ENCODE measurements at regions not wholly inside any gene's neighbourhood (a gene's known extent, or its start where the extent isn't known, plus 50 kb on each side); places are given as distances from the start of the nearest gene placed in this dataset.
"Not testable (repeated sequence)": the region's sequence is repeated elsewhere in the genome, so short reads cannot be mapped to it uniquely, and the experiment has no call there.

DNA sequence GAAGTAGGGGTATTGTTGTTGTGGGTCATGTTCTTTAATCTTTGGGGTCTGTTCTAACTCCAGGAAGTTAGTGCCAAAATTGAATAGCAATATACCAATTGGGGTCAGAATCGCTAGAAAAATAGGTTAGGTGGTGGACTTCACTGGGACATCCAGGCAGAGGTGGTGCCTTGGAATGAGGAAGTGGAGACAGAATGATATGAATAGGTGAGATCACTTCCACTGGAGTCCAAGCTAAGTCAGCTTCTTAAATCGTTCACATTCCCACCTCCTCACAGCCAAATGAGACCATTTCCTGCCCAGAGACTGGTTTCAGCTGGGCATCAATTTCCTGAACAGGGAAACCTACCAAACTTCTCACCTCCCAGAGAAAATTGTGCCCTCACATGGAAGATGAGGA lies 137.8 kb upstream of the RAB4A start:
- DNase-seq (ENCODE audit: low read depth) = no peak

DNA sequence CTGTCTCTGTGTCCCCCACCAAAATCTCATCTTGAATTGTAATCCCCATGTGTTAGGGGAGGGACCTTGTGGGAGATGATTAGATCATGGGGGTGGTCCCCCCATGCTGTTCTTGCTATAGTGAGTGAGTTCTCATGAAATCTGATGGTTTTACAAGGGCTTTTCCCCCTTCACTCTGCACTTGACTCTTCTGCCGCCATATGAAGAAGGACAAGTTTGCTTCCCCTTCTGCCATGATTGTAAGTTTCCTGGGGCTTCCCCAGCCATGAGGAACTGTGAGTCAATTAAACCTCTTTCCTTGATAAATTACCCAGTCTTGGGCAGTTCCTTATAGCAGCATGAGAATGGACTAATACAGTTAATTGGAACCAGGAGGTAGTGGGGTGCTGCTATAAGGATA lies 137.1 kb upstream of the RAB4A start:
- DNase-seq (ENCODE audit: low read depth) = no peak

DNA sequence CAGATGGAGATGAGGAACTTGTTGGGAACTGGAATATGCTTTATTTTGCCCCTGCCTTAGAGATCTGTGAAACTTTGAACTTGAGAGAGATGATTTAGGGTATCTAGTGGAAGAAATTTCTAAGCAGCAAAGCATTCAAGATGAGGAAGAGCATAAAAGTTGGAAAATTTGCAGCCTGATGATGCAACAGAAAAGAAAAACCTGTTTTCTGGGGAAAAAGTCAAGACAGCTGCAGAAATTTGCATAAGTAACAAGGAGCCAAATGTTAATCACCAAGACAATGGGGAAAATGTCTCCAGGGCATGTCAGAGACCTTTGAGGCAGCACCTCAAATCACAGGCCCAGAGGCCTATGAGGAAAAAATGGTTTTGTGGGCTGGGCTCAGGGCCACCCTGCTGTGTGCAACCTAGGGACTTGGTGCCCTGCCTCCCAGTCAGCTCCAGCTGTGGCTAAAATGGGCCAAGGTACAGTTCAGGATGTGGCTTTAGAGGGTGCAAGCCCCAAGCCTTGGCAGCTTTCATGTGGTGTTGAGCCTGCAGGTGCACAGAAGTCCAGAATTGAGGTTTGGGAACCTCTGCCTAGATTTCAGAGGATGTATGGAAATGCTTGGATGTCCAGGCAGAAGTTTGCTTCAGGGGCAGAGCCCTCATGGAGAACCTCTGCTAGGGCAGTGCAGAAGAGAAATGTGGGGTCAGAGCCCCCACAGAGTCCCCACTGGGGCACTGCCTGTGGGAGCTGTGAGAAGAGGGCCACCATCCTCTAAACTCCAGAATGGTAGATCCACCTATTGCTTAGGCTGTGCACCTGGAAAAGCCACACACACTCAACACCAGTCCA lies 136.3 kb upstream of the RAB4A start:
- not testable (repeated sequence) for DNase-seq (ENCODE audit: low read depth)

DNA sequence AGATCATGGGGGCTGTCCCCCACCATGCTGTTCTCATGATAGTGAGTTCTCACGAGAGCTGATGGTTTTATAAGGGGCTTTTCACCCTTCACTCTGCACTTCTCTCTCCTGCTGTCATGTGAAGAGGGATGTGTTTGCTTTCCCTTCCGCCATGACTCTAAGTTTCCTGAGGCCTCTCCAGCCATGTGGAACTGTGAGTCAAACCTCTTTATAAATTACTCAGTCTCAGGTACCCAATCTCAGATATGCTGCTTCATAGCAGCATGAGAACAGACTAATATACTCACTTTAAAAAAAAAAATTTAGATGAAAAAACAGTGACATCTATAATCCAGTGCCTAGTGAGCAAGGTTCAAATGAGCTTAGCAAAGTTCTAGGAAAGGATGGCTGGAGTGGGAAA lies 135.1 kb upstream of the RAB4A start:
- DNase-seq (ENCODE audit: low read depth) = no peak

DNA sequence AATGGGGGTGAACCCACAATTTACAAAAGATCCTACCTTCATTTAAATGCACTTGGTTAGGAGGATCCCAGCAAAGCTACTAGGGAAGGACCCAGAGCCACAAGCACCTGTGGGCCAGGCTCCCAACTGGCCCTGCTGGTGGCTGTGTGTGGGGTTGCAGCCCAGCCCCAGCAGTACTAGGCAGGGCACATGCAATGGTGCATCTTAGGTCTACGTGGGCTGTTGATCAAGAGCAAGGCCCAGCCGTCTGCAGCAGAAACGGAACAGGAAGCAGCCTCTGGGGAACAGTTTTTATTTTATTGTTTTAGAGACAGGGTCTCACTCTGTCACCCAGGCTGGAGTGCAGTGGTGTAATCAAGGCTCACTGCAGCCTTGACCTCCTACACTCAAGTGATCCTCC lies 134.1 kb upstream of the RAB4A start:
- no peak for DNase-seq (ENCODE audit: low read depth)

DNA sequence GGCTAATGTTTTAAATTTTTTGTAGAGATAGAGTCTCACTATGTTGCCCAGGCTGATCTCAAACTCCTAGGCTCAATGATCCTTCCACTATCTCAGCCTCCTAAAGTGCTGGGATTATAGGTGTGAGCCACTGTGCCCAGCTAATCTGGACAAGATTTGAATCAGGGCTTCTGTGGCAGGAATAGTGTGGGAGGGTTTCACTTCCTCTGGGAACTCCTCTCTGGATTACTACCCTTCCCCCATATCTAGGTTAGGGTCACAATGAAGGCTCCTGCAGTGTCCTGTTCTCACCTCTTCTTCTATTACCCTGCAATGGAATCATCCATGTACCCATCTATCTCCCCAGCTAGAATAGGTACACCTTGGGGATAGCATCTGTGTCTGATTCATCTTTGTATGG lies 133.6 kb upstream of the RAB4A start:
- no peak for DNase-seq (ENCODE audit: low read depth)

DNA sequence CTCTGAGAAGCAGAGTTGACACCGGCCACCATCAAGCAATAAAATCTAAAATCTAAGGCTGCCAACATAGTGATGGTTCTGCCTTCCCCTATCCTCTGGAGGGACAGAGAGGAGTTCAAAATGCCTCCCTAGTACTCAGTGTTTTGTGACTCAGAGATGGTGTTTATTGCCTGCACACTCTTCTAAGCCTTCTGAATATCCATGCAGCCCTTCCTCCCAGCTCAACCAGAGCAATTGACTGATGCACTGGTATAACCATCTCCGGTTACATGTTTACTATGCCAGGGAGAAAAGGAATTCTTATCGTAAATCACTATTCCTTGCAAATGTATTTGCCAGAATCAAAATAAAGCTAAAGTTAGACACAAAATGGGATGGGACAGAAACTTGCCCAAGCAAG lies 132.9 kb upstream of the RAB4A start:
- DNase-seq (ENCODE audit: low read depth) = no peak

DNA sequence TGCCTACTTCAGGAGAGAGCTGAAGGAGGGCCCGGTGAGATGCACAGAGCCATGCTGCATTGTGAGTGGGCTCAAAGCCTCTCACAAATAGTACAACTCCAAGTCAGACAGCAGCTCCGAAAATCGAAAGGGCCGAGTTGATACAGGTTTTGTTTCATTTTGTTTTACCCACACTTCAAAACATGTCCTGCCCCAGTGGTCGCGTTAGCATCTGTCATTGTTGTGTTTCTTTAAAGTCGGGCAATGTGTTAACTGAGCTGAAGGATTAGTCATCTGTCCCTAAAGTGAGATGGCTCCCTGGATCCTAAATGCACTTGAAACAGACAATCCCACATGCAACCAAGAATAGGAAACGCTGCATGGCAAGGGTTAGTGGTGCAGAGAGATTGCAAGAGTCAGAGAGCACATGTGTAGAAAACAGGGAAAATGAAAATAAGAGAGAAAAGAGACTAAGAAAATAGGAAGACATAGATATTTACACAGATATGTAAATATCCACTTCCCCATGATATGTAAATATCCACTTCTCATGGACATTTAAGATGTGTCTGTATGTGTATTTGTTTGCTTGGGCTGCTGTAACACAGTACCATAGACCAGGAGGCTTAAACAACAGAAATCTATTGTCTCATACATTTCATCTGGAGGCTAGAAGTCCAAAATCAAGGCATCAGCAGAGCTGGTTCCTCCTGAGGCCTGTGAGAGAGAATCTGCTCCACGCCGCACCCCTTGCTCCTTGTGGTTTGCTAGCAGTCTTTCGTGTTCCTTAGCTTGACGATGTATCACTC lies 131.4 kb upstream of the RAB4A start:
- no peak for DNase-seq (ENCODE audit: low read depth)

DNA sequence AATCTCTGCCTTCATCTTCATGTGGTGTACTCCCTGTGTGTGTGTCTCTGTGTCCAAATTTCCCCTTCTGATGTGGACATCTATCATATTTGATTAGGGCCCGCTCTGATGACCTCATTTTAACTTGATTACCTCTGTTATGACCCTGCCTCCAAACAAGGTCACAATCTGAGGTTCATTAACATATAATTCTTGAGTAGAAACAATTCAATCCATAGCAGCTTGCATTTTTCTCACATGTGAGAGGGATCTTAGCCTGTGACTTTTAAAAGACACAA lies 130.9 kb upstream of the RAB4A start:
- DNase-seq (ENCODE audit: low read depth) = no peak

DNA sequence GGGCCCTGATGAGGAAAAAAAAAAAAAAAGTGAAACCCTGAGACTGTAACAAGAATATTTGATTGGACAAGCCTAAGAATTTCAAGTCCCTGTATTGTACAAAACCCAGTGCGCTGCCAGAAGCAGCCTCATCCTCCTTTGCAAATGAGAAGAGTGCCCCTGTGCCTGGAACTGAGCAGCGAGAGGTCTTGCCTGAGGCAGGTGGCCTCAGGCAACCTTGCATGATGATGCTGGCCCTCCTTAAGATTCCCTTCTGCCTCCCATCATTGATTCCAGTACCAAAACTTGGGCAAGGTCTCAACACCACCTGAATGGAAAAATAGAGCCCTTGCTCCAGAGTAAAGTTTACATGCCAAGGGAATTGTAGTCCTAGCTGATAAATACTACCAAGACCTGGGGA lies 129.6 kb upstream of the RAB4A start:
- no peak for DNase-seq (ENCODE audit: low read depth)

DNA sequence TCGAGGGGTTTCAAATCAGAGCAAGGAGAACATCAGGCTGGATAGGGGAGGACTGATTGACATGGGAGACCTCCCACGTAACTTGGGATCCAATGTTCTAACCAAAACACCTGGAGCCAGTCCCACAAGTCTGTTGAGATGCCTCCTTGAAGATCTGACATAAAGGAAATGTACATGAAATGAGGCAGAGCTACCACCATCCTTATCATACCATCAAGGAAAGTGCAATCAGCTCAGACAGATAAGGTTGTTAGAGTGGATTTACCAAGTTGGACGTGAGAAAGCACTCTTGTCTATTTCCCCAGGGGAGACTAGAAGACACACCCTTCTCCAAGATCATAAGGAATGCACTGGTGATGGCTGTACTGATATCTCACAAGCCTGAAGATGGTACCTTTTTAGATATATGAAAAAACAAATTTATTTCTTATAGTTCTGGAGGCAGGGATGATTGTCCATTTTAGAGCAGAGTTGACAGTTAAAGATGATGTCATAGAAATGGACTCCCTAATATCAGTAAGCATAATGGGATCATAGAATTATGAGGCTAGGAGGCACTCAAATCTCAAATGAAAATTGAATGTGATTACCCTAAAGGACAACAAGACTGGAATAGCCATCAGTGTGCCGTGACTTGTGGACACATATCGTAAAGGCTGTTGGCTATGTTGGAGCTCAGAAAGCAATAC lies 129.1 kb upstream of the RAB4A start:
- DNase-seq (ENCODE audit: low read depth) = no peak

DNA sequence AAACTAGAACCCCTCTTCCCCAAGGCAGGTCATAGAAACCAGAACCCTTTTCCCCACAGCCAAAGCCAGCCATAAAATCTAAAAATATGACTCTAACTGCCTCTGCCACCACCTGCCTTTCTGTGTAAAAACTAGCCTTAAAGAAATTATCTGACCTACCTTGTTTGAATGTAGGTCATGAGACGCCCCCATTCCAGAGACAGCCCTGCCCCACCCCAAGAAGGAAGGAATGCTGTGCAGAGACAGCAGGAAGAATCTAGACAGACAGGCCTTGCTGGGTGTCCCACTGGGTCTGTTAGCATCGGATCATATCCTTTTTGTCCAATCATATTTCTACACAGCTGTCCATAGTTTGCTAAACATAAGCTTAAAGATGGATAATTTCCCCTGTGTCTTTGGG lies 128.4 kb upstream of the RAB4A start:
- DNase-seq (ENCODE audit: low read depth) = no peak

DNA sequence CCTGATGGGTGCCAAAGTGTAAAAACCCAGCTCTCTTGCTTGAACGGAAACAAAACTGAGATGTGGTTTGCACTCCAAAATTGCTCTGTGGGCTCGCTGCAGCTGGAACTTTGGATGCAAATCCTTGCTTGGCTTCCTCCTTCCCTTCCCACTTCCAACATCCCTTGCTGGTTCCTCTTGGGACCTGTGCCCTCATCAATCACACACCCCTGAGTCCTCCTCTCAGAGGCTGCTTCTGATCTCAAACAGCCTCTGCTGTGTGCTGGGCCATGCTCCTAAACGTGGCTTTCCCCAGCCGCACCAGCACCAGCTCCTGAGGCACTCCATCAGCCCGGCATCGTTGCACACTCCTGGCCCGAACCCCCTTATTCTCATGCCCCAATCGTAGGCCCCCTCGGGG lies 124.3 kb upstream of the RAB4A start:
- DNase-seq (ENCODE audit: low read depth) = no peak

DNA sequence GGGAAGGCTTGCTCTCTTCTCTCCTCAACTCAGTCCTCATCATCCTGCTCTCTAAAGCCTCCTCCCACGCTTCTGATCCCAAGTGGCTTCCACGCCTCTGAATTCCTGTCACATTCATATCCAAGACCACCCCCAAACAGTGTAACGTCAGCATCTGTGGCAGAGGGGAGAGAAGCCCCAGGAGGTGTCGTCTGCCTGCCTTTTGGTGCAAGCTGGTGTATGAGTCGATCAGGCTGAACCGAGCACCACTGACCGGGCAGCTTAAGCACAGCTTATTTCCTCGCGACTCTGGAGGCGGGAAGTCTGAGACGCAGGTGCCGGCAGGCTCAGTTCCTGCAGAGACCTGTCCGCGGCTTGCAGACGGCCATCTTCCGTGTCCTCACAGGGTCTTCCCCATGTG lies 123.8 kb upstream of the RAB4A start:
- DNase-seq (ENCODE audit: low read depth) = no peak

DNA sequence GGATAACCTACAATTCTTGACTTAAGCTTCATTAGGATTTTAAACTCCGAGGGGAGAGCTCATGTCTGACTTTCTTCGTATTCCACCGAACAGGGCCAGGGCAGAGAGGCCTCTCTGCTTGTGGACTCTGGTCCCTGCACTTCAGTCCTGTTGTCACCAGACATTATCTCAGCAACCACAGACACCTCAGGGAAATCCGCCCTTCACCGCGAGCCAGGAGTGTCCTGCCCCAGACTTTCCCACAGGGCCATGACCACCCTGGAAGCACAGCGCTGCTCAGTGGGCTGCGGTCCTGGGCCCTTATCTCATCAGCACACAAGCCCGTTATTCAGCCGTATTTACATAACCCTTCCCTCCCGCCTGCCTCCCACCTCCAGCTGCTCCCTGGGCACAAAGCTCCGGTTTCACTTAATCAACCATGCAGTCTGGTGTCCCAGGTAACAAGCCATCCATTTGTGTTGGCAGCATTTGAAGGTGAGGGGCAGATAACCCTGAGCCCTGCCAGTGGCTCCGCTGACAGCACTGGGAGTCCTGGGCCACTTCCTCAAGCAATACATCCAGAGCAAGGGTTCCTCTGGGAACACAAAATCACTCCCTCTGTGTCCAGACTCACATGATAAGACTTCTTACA lies 122.8 kb upstream of the RAB4A start:
- DNase-seq (ENCODE audit: low read depth) = no peak

DNA sequence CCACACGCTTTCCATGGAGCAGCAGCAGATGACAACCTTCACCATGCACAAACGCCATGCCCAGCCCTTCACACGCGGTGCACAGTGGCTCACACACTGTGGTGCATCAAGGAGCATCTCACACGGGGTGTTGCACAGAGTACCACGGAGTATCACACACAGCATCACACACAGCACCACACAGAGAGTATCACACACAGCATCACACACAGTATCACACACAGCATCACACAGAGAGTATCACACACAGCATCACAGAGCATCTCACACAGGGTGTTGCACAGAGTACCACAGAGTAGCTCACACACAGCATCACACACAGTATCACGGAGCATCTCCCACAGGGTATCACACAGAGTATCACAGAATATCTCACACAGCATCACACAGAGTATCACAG lies 122.2 kb upstream of the RAB4A start:
- DNase-seq (ENCODE audit: low read depth) = no peak

DNA sequence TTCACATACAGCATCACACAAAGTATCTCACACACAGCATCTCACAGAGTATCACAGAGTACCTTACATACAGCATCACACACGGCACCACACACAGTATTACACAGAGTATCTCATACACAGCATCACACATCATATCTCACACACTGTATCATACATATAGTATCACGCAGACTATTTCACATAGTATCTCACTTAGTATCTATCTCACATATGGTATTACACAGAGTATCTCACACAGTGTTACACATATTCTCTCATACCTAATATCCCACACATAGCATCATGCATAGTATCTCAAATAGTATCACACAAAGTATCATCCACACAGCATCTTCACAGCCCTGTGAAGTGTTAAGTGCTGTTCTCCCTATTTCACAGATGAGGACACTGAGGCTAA lies 121.5 kb upstream of the RAB4A start:
- no peak for DNase-seq (ENCODE audit: low read depth)

DNA sequence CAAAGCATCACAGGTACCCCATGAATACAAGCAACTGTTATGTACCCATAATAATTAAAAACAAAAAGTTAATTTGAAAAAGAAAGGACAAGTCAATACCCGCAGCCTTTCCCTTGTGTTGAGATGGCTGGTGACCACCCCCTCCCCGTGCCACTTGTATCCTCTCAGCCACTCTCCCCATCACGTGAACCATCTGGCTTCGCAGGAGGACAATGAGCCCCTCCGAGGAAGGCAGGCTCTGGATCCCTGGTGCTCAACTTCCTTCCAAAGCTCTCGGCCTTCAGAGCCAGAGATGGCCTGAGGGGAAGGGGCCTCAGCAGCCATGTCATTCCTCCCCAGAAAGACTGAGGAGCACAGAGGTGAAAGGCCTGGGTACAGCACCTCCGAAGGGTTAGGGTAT lies 120.4 kb upstream of the RAB4A start:
- no peak for DNase-seq (ENCODE audit: low read depth)

DNA sequence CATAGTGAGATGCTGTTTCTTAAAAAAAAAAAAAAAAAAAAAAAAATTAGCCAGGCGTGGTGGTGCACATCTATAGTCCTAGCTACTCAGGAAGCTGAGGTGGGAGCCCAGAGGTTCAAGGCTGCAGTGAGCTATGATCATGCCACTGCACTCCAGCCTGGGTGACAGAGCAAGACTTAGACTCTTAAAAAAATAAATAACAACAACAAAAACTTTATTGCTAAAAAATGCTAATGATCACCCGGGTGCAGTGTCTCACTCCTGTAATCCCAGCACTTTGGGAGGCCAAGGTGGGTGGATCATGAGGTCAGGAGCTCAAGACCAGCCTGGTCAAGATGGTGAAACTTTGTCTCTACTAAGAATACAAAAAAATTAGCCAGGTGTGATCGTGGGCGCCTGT lies 119.5 kb upstream of the RAB4A start:
- DNase-seq (ENCODE audit: low read depth) = not testable (repeated sequence)

DNA sequence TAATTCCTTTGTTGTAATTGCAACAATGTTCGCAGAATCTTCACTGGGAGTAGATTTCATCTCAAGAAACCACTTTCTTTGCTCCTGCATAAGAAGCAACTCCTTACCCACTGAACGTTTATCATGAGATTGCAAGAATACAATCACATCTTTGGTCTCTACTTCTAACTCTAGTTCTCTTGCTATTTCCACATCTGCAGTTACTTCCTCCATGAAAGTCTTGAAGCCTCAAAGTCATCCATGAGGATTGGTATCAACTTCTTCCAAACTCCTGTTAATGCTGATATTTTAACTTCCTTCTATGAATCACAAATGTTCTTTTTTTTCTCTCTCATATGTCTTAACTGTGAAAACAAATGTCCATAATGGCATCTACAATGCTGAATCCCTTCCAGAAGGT lies 118.6 kb upstream of the RAB4A start:
- DNase-seq (ENCODE audit: low read depth) = no peak

DNA sequence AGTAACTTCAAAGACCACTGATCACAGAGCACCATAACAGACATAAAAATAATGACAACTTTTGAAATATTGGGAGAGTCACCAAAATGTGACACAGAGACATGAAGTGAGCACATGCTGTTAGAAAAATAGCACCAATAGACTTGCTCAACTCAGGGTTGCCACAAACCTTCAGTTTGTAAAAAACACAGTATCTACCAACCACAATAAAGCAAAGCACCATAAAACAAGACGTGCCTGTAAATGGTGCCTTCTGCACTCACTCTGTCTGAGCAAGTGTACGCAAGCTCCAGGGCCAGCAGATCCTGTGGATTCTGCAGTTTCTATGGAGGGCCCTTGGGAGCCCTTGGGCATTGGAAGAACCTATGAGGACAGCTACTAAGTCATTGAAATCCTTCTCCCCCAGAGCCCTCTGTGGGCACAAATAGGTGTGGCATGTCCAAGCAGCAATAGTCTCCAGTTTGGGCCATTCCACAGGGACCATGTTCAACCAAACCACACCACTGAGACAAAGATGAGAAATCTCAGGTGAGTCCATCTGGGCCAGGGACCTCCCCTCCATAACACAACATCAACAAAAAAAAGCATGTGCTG lies 116.9 kb upstream of the RAB4A start:
- DNase-seq (ENCODE audit: low read depth) = no peak

DNA sequence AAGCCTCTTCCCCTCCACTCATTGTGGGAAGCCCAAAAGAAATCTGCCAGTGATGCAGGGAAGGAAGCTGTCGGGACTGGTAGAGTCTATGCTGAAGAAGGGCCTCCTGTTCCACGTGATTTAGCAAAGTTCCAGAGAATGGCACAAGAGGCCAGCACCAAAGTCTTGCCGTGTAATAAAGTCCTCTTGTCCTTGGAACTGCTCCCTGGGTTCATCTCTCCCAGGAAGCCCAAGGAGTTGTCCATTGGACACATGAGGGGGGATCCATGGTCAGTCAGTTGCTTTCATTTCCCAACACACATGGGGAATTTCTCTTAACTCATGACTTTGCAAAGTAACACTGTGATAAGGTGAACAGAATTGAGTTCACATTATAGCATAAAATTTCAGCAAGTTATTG lies 116.1 kb upstream of the RAB4A start:
- DNase-seq (ENCODE audit: low read depth) = no peak
